CD4-positive, alpha-beta T cell treated with Interleukin-12 subunit alpha and Interleukin-12 subunit beta, for 1 hour (primary cell): ENCODE measurements at regions not wholly inside any gene's neighbourhood (a gene's known extent, or its start where the extent isn't known, plus 50 kb on each side); places are given as distances from the start of the nearest gene placed in this dataset.
"Not testable (repeated sequence)": the region's sequence is repeated elsewhere in the genome, so short reads cannot be mapped to it uniquely, and the experiment has no call there.

Experiments used
- DNase-seq: peaks from one replicate; pipeline ENCODE4 v3.0.0-alpha.2; 2020

DNA sequence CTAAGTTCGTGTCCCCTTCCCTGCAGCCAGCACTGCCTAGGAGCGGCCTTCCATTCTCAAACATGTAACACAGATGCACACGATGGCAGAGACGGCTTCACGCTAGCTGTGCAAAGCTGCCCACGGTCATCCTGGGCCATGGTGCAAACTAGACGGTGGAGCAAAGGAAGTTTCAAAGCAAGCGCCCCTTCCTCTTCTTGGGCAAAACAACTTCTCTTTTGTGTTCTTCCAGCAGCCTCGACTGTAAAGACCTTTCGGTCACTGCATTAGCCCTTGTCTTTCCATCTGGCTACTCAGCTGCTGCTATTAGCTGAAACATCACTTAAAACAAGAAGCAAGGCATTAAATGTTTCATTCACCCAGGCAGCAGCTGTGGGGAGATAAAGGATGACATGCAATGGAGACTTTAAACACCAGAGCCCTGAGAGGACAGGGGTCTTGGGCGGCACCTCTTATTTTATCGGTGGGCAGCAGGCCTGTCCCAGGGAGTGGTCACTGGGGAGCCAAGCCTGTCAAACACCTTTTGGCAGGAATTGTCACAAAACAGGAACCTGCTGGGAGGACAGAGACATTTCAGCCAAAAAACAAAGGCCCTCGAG, 214.8 kb downstream of the KLF6 start:
- DNase-seq: no peak

DNA sequence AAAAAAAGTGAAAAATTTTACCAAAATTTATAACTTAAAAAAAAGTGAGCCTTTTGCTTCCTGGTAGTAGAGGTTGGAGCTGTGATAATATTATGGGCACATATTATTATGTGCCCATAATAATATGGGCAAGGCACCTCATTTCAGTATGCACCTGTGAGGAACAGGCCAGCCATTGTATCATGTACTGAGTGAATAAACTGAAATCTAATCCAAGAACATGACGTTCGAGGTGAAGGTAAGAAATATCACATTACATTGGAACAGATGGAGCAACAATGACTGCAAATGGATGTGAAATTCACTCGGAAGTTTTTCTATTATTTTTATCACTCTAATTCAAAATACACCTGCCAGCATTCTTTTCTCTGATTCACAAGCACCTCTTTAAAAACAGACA, 216.0 kb downstream of the KLF6 start:
- DNase-seq: no peak

DNA sequence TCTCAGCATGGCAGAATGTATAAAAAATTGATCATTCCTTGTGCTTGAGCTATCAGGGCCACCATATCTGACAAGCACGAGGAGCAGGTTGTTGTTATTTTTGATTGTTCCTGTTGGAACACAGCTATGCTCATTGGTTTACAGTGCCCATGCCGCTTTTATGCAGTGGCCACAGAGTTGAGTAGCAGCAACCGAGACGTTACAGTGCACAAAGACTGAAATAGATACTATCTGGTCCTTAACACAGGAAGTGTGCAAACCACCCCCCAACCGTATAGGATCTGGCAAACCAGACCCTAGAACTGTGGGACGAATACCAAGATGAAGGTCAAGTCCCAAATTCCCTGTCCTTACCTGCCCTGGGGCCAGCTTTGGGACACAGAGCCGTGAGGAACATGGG, 216.6 kb downstream of the KLF6 start:
- DNase-seq: no peak

DNA sequence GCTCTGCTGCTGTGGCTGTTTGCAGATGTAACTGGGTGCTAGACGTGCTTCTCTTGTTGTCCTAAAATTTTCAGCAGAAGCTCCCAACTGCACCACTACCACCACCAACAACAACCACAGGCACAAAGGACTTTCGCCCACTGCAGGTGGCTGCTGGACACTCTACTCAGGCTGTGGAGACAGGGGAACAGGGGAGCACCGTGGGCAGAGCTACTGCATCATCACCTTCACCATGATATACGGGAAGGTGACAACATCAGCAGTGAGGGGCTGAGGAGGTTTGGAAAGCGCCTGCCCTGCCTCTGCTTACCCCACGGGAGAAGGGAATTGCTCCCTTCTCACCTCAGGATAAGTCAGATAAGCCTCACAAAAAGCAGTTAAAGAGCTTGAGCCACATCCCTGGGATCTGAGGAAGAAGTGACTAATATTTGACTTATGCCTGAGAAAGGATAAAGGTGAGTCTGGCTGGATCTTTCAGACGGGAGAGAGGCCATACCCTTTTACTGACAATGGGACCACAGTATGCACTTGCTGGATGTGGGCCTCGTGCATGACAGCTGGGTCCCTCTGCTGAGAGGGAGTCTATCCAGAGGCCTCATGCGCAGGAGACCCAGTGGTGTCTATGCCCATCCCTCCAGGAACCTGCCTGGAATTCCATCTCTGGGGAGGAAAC, 217.6 kb downstream of the KLF6 start:
- no peak for DNase-seq

DNA sequence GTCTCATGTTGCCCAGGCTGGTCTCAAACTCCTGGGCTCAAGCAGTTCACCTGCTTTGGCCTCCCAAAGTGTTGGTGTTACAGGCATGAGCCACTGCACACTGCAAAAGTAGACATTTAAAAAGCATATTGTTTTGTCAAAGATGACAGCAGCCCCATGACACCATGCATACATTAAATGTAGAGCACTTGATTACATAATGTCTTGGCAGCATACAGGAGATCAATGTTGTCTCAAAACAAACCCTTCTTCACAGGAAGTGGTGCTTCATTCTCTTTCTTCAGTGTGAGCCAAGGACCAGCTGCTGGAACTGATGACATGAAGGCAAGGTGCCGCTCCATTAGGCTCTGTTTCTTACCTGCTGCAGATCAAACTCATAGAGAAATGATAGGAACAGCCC, 218.4 kb downstream of the KLF6 start:
- DNase-seq: no peak

DNA sequence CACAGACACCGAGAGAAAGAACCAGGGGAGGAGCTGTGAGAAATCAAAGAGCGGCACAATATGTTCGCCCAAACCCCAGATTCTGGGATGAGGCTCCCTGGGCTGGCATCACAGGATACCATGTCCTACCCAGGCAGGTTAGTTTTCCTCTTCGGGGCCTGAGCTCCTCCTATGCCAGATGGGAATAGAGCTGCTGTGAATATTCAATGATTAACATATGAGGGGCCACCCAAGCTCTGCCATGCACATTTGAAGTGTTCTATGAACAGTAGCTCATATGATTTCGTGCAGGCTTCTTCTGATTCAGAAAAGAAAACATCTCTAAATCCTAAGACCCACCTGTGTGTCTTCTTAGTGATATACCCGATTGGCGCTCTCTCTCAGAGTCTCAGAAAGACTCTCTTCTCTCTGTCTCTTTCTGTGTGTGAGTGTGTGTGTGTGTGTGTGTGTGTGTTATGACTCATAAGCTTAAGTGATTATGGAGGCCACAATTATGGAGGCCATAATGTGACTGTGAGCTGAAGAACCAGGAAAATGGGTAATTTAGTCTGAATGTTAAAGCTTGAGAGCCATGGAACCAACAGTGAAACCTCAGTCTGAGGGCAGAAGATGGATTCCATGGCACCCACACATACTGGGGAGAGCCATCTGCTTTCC, 220.5 kb downstream of the KLF6 start:
- DNase-seq: no peak

DNA sequence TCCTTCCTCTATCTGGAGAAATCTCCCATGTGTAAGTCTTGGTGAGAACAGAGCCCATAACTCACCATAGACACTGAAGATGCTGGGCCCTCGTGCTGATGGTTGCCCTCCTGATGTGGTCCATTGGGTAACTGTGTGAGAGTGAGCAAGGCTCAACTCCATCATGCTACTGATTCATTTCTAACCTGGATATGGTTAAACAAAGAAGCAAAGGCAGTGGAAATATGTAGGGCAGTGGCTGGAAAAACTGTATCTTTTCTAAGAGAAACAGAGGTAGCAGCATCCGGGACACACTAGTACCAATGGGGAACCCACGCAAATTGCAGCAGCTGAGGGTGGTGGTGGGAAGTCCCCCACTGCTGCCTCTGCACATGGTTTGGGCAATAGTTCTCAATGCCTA, 221.7 kb downstream of the KLF6 start:
- DNase-seq: no peak

DNA sequence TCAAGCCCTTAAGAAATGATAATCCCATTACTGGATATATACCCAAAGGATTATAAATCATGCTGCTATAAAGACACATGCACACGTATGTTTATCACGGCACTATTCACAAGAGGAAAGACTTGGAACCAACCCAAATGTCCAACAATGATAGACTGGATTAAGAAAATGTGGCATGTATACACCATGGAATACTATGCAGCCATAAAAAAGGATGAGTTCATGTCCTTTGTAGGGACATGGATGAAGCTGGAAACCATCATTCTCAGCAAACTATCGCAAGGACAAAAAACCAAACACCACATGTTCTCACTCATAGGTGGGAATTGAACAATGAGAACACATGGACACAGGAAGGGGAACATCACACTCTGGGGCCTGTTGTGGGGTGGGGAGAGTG, 224.4 kb downstream of the KLF6 start:
- DNase-seq: not testable (repeated sequence)

DNA sequence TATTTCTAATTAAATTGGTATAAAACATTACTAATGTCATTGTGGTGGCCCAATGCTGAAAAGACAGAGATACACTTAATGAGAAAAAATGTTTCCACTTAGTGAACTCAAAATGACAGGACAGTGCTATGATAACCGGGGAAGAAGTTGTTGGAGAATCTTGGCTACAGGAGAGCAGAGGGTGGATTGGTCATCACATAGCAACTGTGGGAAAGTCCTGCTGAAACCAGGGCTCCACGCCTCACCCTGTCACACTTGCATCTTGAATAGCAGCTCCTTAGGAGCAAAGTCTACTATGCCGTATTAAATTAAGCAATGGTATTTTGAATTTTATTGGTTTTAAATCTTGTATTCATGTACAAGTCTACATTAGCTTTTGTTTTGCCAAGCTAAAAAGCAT, 225.5 kb downstream of the KLF6 start:
- no peak for DNase-seq

DNA sequence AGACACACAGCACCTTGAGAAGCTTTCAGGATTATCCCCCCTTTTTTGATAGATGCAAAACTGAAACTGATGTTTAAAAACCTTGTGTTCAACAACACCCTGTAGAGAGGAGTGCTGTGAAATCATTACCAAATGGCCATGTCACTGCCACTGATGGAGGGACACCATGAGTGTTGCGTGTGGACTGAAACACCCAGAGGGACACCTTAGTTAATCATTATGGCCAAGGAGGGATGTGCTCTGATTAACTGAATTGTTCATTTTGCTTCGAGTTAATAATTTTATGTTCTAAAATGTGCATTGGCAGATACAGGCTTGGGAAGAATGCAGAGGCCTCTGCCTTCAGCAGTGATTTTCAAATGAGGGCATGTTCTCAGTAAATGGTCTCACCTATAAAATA, 226.0 kb downstream of the KLF6 start:
- no peak for DNase-seq

DNA sequence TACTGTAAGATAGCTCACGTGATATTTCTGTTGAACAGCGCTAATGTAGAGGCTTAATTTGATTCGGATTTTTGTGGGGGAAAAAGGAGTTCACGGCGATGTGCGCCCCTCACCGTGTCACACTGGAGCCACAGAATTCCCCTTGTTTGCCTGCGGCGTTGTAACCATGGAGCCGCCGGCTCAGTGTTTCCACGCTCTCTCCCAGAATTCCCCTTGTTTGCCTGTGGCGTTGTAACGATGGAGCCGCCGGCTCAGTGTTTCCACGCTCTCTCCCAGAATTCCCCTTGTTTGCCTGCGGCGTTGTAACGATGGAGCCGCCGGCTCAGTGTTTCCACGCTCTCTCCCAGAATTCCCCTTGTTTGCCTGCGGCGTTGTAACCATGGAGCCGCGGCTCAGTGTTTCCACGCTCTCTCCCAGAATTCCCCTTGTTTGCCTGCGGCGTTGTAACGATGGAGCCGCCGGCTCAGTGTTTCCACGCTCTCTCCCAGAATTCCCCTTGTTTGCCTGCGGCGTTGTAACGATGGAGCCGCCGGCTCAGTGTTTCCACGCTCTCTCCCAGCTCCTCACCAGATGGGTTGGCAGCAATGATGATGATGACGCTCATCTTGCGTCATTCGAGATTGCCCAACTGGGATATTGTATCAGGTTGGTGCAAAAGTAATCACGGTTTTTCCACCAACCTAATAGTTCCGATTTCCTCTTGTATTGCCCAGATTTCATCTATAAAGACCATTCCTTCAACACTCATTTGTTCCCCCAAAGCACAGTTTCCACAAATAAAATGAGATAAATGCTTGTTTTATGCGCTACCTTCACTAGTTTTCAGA, 228.6 kb downstream of the KLF6 start:
- DNase-seq: not testable (repeated sequence)

DNA sequence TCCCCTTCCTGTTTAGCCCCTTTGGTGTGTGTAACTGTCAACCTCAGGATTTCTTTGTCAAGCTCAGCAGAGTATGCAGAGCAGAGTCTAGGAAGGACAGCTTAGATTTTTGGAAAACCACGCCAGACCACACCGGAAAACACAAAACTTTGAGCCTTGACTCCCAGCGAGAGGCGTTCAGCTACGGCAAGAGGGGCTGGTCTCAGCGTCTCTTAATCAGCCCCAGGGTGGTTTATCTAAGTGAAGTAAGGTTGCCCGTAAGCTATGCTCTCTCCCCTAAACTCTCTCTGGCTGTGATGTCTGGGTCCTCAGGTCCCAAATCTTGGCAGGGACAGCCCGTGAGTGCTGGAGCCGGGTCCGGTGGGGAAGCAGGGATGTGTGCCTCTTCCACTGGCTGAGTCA, 230.9 kb downstream of the KLF6 start:
- no peak for DNase-seq

DNA sequence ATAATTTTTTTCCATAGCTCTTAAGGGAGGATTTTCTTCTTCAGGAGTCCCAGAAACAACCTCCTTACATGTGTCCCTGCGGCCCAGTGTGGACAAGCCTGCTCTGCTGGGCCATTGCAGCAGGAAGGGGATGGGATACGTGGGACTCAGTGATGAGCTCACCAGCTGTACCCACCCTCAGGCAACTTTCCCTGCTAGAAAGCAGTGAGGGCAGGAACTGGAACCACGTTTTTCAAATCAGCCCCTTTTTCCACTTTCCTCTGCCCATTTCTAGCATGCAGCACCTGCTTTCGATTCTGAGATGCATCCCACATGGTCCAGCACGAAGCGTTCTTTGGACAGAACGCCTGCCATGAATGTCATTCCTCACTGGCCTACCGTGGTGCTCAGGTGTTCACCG, 232.7 kb downstream of the KLF6 start:
- no peak for DNase-seq

DNA sequence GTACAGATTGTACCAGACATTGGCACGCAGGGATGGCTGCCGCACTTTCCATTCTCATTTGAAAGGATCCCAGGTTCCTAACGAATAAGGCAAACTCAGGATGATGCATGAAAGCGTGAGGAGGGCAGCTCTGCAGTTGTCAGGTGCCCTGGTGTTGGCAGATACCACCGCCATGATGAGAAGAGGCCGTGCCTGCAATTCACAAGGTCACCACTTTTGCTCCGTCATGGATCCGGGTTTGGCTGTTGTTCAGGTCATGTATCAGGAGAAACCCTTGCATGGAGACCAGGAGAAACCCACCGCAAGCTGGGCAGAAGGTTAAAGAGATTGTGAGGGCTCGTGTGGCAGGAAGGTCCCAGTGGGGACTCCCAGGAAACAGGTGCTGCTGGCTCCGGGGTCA, 233.2 kb downstream of the KLF6 start:
- no peak for DNase-seq

DNA sequence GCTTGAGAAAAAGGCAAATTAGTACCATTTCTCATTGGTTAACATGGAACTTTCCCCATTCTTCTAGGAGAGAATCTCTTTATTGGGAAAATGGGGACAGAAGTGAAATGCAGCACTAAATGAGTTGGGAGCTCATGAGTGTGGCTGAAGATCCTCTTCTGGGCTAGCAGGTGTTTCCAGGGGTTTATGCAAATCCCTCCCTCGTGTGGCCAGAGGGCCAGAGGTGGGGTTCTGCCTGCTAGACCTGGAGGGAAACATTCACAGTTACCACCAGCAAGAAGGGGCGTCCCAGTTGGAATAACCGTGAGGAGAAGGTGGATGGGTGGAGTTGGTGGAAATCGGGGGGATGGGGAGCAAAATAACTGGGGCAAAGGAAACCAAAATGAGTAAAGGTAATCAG, 235.9 kb downstream of the KLF6 start:
- no peak for DNase-seq

DNA sequence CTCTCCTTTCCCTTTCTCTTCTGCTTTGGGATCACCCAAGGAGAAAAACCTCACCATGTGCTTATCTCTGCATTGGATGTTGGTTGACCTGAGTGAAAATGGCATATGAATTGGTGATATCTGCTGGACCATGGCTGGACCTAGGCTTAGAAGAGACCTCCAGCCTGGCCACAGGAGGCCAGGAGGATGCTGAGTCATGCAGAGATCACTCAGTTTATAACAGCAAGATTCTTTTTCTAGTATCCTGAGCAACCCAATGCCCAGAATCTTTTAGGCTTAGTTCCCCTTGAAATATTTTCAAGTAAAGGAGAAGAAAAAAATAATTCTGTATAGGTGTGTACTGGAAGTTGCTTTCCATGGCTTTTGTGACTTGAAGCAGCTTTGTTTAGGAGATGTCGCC, 236.3 kb downstream of the KLF6 start:
- DNase-seq: no peak

DNA sequence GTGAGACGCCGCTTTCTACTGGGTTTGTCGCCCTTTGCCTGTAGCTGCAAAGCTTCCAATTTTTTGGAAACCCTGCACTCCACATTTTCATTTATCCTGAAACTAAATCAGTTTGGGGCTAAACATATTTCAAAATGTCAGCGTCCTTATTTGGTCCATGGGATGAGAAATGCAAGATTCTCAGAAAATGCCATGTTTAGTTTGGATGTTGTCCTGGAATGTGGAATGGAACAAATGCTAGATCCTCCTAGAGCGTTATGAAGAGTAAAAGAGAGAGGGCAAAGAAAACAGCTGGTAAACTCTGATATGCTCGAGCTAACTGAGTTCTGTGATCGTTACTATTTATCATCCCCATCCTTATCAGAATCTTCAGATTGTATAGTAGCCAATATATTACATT, 236.9 kb downstream of the KLF6 start:
- no peak for DNase-seq

DNA sequence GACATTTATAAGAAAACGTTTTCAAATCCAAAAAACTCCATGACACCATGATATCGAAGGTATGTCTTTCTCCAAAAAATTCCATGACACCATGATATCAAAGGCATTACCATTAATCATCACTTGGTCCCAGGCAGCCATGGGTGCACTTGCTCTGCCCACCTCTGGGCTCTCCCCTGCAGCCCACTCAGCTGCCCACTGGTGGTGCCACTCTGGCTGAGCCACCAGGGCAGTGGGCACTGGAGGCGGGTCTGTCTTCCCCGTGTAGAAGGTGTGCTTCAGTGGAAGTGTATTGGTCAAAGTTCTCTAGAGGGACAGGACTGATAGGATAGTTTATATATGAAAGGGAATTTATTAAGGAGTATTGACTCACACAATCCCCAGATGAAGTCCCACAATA, 240.4 kb downstream of the KLF6 start:
- DNase-seq: no peak

DNA sequence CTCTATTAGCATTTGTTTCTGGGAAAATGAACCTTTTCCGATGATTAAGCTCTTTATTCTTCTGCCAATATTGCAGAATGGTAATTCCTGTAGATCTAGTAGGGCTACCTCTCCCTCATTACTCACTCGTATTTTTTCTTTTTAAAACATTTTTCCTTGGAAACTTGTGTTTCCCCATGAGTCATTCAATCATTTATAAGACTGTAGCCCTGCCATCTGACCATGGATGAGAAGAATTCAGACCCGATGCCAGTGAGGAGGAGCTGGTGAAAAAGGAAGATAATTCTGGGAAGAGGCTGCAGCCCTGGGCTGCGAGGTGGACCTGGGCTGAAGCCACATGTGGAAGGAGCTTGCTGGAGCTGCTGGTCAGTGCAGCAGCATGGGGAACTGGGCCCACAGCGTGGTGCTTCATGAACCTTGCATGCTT, 242.8 kb downstream of the KLF6 start:
- no peak for DNase-seq

DNA sequence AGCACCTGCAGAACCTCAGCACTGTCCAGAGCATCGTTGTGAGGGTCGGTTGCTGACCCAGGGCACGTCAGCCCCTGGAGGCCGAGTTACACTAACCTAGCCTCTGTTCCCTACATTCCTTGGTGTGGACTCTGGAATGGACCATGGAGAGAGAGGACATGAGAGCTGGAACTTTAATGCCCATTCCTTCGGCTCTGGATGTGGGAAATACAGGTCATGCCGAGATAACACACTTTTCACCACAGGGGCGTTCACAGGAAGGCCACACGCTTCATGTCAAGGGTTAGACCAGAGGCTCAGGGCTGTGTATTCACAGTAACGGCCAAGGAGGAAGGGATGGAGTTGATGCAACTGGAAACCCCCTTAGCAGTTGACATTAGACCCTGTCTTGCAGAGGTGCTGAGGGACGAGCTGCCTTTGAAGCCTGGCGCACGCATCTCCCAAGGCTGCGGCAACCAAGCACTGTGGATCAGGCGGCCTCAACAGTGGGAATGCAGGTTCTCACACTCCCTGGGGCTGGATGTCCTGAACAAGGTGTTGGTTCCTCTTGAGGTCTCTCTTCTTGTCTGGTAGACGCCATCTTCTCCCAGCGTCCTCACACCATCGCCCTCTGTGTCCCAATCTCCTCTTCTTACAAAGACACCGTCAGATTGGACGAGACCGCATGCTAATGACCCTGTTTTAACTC, 245.2 kb downstream of the KLF6 start:
- no peak for DNase-seq

DNA sequence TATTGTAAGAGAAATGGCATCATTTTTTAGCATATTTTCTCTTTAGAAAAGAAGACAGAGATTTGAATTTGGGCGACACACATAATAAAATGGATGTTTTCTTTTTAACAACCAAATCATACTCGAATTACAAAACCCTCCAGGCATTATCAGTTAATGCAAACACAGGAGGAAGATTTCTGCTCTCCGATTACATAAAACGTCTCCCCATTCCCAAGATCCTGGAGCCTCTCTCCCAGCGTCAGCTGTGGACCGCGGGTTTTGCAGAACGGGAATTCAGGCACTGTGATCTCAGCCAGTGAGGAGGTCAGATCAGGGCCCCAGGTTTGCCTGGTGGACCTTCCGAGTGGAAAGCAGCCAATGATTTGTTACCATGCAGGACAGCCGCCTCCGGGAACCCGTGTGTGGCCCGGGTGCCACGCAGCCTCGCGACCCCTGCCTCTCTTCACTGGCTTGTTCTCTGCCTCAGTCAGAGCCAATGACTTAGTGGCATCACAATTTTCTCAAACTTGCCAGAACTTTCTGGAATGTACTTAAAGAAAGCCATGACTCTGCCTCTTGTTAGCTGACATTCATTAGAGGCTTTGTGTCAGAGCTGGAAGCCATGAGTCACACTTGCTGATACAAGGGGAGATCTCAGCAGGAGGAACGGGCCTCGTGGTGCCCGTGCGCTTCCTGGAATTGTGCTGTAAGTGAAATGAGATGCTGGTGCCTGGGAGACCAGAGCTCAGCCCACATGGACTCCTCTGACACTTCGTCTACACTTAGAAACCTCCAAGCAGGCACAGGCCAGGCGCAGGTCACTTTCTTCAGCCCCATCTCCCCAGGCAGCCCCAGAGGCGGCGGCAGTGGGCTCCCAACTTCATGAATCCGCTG, 246.1 kb downstream of the KLF6 start:
- no peak for DNase-seq

DNA sequence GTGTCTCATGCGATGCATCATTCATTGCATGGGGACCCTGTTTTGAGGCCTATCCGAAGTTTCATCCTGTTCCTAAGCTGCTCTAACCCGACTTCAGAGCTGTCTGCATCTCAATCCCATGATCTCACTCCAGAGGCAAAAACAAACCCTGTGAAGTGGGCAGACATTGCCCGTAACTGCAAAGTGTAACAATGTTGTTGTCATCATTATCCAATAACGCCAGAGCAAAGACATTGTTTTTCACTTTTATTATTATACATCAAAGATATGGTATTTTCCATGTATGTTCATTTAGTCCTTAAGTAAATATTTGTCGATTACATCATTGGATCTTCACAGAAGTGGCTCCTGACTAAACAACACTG, 246.7 kb downstream of the KLF6 start:
- DNase-seq: no peak
